ENCODE measurements at regions not wholly inside any gene's neighbourhood (a gene's known extent, or its start where the extent isn't known, plus 50 kb on each side); places are given as distances from the start of the nearest gene placed in this dataset.

GRCh38 chr3:178419071-178419470 is 117.2 kb upstream of the KCNMB2 start:
- no peaks in the 10 kb centered on the region for H3K36me3 ChIP-seq (ENCODE audit: insufficient read depth, low read length)
- H3K4me2 ChIP-seq (ENCODE audit: insufficient read depth, low read length) = peak overlapping the region; percentile 80
- H3K4me1 ChIP-seq (ENCODE audit: insufficient read depth, low read length) = peaks cover 16% of the 10 kb centered on the region
- DNase-seq (ENCODE audit: insufficient read length, low spot score, missing footprints) = no peak
- no peaks in the 10 kb centered on the region for H3K27me3 ChIP-seq (ENCODE audit: insufficient read depth, low read length)
- H2AFZ ChIP-seq (ENCODE audit: low read length) = peak overlapping the region; percentile 91
- no peaks in the 10 kb centered on the region for H3K9me3 ChIP-seq (ENCODE audit: low read depth, low read length)
- H3K79me2 ChIP-seq (ENCODE audit: insufficient read depth, low read length) = no peaks in the 10 kb centered on the region
- TF ChIP-seq CTCF (IDR thresholded peaks at IDR 0.05; ENCODE audit: extremely low read depth, low read depth, low read length) = no peak
- H3K27ac ChIP-seq (ENCODE audit: low read depth, low read length) = peak overlapping the region; percentile 9
- peak overlapping the region; percentile 57 for H3K4me3 ChIP-seq (ENCODE audit: insufficient read depth, low read length)
- no peaks in the 10 kb centered on the region for H4K20me1 ChIP-seq (ENCODE audit: insufficient read depth, low read length)

- H3K27ac ChIP-seq (ENCODE audit: low read depth, low read length) = no peak overlapping the region
- no peaks in the 10 kb centered on the region for H3K79me2 ChIP-seq (ENCODE audit: insufficient read depth, low read length)
- H3K36me3 ChIP-seq (ENCODE audit: insufficient read depth, low read length) = no peaks in the 10 kb centered on the region
- no peaks in the 10 kb centered on the region for H3K27me3 ChIP-seq (ENCODE audit: insufficient read depth, low read length)
- peaks cover 16% of the 10 kb centered on the region for H3K4me1 ChIP-seq (ENCODE audit: insufficient read depth, low read length)
- no peak overlapping the region for H3K4me2 ChIP-seq (ENCODE audit: insufficient read depth, low read length)
- H3K9me3 ChIP-seq (ENCODE audit: low read depth, low read length) = no peaks in the 10 kb centered on the region
- no peak overlapping the region for H3K4me3 ChIP-seq (ENCODE audit: insufficient read depth, low read length)
- DNase-seq (ENCODE audit: insufficient read length, low spot score, missing footprints) = no peak
- no peaks in the 10 kb centered on the region for H4K20me1 ChIP-seq (ENCODE audit: insufficient read depth, low read length)
- TF ChIP-seq CTCF (IDR thresholded peaks at IDR 0.05; ENCODE audit: extremely low read depth, low read depth, low read length) = no peak
- H2AFZ ChIP-seq (ENCODE audit: low read length) = no peak overlapping the region
These were observed 116.2 kb upstream of the KCNMB2 start for GRCh38 chr3:178420033-178420432.

GRCh38 chr3:178421069-178421468 is 115.2 kb upstream of the KCNMB2 start:
- Histone ChIP-seq H3K4me1 (ENCODE audit: insufficient read depth, low read length) (peaks cover 16% of the 10 kb centered on the region), H3K27me3 (ENCODE audit: insufficient read depth, low read length) (no peaks in the 10 kb centered on the region), H3K4me3 (ENCODE audit: insufficient read depth, low read length) (no peak overlapping the region), H3K9me3 (ENCODE audit: low read depth, low read length) (no peaks in the 10 kb centered on the region), H3K36me3 (ENCODE audit: insufficient read depth, low read length) (no peaks in the 10 kb centered on the region), H4K20me1 (ENCODE audit: insufficient read depth, low read length) (no peaks in the 10 kb centered on the region), H3K79me2 (ENCODE audit: insufficient read depth, low read length) (no peaks in the 10 kb centered on the region), H3K4me2 (ENCODE audit: insufficient read depth, low read length) (no peak overlapping the region), H3K27ac (ENCODE audit: low read depth, low read length) (no peak overlapping the region), H2AFZ (ENCODE audit: low read length) (no peak overlapping the region)
- no peak for TF ChIP-seq CTCF (IDR thresholded peaks at IDR 0.05; ENCODE audit: extremely low read depth, low read depth, low read length)
- no peak for DNase-seq (ENCODE audit: insufficient read length, low spot score, missing footprints)

- H3K36me3 ChIP-seq (ENCODE audit: insufficient read depth, low read length) = no peaks in the 10 kb centered on the region
- no peaks in the 10 kb centered on the region for H3K79me2 ChIP-seq (ENCODE audit: insufficient read depth, low read length)
- no peaks in the 10 kb centered on the region for H3K27me3 ChIP-seq (ENCODE audit: insufficient read depth, low read length)
- no peak for TF ChIP-seq CTCF (IDR thresholded peaks at IDR 0.05; ENCODE audit: extremely low read depth, low read depth, low read length)
- DNase-seq (ENCODE audit: insufficient read length, low spot score, missing footprints) = no peak
- H3K9me3 ChIP-seq (ENCODE audit: low read depth, low read length) = no peaks in the 10 kb centered on the region
- no peaks in the 10 kb centered on the region for H4K20me1 ChIP-seq (ENCODE audit: insufficient read depth, low read length)
- peaks cover 16% of the 10 kb centered on the region for H3K4me1 ChIP-seq (ENCODE audit: insufficient read depth, low read length)
- no peak overlapping the region for H3K4me3 ChIP-seq (ENCODE audit: insufficient read depth, low read length)
- H3K27ac ChIP-seq (ENCODE audit: low read depth, low read length) = no peak overlapping the region
- H3K4me2 ChIP-seq (ENCODE audit: insufficient read depth, low read length) = no peak overlapping the region
- H2AFZ ChIP-seq (ENCODE audit: low read length) = no peak overlapping the region
These were observed 113.8 kb upstream of the KCNMB2 start for GRCh38 chr3:178422406-178422805.

Data from osteoblast (primary cell).